HG02938 (cell line): ENCODE measurements at regions not wholly inside any gene's neighbourhood (a gene's known extent, or its start where the extent isn't known, plus 50 kb on each side); places are given as distances from the start of the nearest gene placed in this dataset.

ENCODE experiments used
- ATAC-seq: cut with Tn5 transposase; IDR thresholded peaks from one replicate; pipeline ENCODE4 v1.9.1; 2021; ENCODE audit warnings: mild to moderate bottlenecking, moderate library complexity; ENCODE audit not compliant: unreplicated experiment

- no peak for ATAC-seq
Observed at GRCh38 chr5:15447209-15447608, 52.8 kb upstream of the FBXL7 start.

GRCh38 chr5:15446552-15446951 is 53.4 kb upstream of the FBXL7 start:
- no peak for ATAC-seq

- ATAC-seq: no peak
Observed at GRCh38 chr5:15442193-15442570, 57.8 kb upstream of the FBXL7 start.

GRCh38 chr5:15441433-15442192 is 58.4 kb upstream of the FBXL7 start:
- no peak for ATAC-seq

- no peak for ATAC-seq
Observed at GRCh38 chr5:15440434-15440833, 59.5 kb upstream of the FBXL7 start.

GRCh38 chr5:15439801-15440200 is 60.2 kb upstream of the FBXL7 start:
- ATAC-seq: no peak

GRCh38 chr5:15433709-15434108 is 66.3 kb upstream of the FBXL7 start:
- no peak for ATAC-seq

- no peak for ATAC-seq
Observed at GRCh38 chr5:15431923-15432322, 68.1 kb upstream of the FBXL7 start.

GRCh38 chr5:15425766-15426165 is 74.2 kb upstream of the FBXL7 start:
- no peak for ATAC-seq

- ATAC-seq: no peak
Observed at GRCh38 chr5:15424769-15425168, 75.2 kb upstream of the FBXL7 start.

GRCh38 chr5:15421921-15422412 is 78.0 kb upstream of the FBXL7 start:
- no peak for ATAC-seq

- ATAC-seq: no peak
Observed at GRCh38 chr5:15421381-15421780, 78.6 kb upstream of the FBXL7 start.

- ATAC-seq: no peak
Observed at GRCh38 chr5:15420201-15420600, 79.8 kb upstream of the FBXL7 start.

GRCh38 chr5:15417156-15417555 is 82.8 kb upstream of the FBXL7 start:
- no peak for ATAC-seq

GRCh38 chr5:15406478-15406877 is 93.5 kb upstream of the FBXL7 start:
- no peak for ATAC-seq

GRCh38 chr5:15393146-15393545 is 106.8 kb upstream of the FBXL7 start:
- no peak for ATAC-seq

GRCh38 chr5:15391704-15392397 is 108.1 kb upstream of the FBXL7 start:
- ATAC-seq: no peak

- ATAC-seq: no peak
Observed at GRCh38 chr5:15388866-15389265, 111.1 kb upstream of the FBXL7 start.

- ATAC-seq: no peak
Observed at GRCh38 chr5:15387931-15388524, 112.0 kb upstream of the FBXL7 start.

- no peak for ATAC-seq
Observed at GRCh38 chr5:15386122-15386521, 113.9 kb upstream of the FBXL7 start.

- no peak for ATAC-seq
Observed at GRCh38 chr5:15385553-15385952, 114.4 kb upstream of the FBXL7 start.

GRCh38 chr5:15385037-15385436 is 114.9 kb upstream of the FBXL7 start:
- ATAC-seq: no peak
